DOHH2 (cell line): ENCODE measurements at regions not wholly inside any gene's neighbourhood (a gene's known extent, or its start where the extent isn't known, plus 50 kb on each side); places are given as distances from the start of the nearest gene placed in this dataset.
"Not testable (repeated sequence)": the region's sequence is repeated elsewhere in the genome, so short reads cannot be mapped to it uniquely, and the experiment has no call there.

Experiments used
- CTCF ChIP-seq: fragments of 200-600 bp; sonication (generic); IDR thresholded peaks from one replicate; pipeline ENCODE4 v1.5.1; 2014; ENCODE audit warnings: antibody characterized with exemption, mild to moderate bottlenecking, low read depth, low read length; ENCODE audit not compliant: poor library complexity, severe bottlenecking
- EZH2phosphoT487 ChIP-seq: fragments of 200-600 bp; sonication (generic); IDR thresholded peaks from 2 replicates; pipeline ENCODE4 v1.6.1; 2017; ENCODE audit warnings: borderline replicate concordance, mild to moderate bottlenecking, antibody characterized with exemption, low read length, moderate library complexity, mixed read lengths

GRCh38 chr1:234808459-234808858, 198.5 kb upstream of the IRF2BP2 start:
- not testable (repeated sequence) for TF ChIP-seq EZH2phosphoT487, CTCF
